Hippocampal formation (tissue), 2 donors: ENCODE measurements at regions not wholly inside any gene's neighbourhood (a gene's known extent, or its start where the extent isn't known, plus 50 kb on each side); places are given as distances from the start of the nearest gene placed in this dataset.

Experiments
- DNase-seq, 2 donors: peaks; one replicate each; lab custom pipeline; 2025; lab: John Stamatoyannopoulos, UW

- no peak for DNase-seq
Observed at GRCh38 chr1:217205578-217205977, 425.3 kb downstream of the GPATCH2 start.

DNA sequence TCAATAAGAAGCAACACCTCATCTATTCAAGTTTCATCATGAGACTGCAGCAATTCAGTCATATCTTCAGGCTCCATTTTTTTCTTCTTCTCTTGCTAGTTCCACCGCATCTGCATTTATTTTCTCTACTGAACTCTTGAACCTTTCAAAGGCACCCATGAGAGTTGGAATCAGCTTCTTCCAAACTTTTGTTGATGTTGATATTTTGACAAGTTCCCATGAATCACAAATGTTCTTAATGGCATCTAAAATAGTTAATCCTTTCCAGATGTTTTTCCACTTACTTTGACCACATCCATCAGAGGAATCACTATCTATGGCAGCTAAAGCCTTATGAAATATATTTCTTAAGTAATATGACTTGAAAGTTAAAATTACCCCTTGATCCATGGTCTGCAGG, 434.3 kb downstream of the GPATCH2 start:
- no peak for DNase-seq

DNA sequence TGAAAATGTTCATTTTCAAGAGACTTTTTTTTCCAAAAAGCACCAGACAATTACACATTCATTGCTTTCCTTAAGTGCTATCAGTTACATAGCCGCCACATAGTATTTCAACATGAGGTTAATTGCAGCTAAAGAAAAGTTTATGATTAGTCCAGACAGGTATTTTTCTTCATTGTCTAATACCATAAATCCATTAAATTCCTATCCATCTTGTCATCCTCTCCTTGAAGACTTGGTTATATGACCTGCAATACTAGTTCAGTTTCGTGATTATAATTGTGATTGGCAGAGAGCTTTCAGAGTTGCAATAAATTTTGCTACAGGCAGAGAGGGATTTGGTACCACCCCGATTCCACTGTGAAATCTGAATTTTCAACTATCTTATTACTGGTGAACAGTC, 437.7 kb downstream of the GPATCH2 start:
- no peak for DNase-seq

- no peak for DNase-seq
Observed at GRCh38 chr1:217191441-217191840, 439.4 kb downstream of the GPATCH2 start.

DNA sequence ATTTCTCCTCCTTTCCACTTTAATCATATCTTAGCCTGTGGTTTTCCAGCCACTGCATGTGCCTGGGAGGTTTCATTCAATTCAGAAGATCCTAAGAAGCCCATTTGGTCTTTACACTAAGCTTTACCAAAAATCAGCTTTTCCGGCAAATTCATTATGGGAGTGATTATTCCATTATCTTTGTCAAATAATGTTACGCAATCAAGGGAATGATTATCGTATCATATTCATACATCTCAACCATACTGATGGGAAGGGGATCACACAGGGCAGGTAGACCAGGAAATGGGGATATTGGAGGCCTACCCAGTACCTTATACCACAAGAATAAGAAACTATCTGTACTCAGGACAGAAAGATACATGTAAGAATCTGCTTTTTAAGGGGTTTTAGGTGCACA, 440.5 kb downstream of the GPATCH2 start:
- no peak for DNase-seq

- no peak for DNase-seq
Observed at GRCh38 chr1:217189362-217189761, 441.5 kb downstream of the GPATCH2 start.

DNA sequence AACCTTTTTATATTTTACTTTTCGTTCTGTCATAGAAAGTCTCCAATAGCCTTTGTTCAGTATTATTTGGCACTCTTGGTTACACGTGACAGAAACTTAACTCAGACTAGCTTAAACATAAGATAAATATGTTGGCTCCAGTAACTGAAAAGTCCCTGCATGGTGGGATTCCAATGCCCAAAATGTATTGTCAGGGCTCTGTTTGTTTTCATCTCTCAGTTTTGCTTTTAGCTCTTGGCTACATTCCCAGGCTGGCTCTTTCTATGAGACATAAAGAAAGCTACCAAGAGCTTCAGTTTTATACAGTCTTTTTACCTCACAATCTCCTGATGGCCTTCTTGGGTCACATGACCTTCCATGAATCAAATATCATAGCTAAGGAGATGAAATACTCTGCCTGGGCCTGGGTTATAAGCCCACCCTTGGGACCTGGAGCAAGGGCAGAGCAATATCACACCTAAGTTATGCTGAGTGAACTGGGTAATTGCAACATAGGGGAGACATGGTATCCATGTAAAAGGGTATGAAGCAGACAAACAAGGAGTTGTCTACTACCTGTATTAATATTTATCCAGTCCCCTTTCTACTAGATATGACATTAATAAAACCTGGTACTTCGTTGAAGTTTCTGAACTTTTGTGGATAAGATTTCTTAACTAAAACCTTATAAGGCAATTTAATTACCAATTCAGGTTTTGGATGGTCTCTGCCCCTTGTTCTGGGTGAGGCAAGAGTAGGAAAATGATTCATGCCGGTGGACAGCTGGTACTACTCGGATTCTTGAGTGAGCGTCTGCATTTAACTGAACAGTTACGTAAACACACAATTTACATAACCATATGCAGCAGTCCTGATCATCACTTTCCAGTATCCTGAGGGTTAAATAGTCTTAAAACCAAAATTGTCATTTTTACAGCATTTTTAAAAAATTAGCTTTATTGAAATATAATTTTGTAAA, 442.3 kb downstream of the GPATCH2 start:
- DNase-seq: no peak

DNA sequence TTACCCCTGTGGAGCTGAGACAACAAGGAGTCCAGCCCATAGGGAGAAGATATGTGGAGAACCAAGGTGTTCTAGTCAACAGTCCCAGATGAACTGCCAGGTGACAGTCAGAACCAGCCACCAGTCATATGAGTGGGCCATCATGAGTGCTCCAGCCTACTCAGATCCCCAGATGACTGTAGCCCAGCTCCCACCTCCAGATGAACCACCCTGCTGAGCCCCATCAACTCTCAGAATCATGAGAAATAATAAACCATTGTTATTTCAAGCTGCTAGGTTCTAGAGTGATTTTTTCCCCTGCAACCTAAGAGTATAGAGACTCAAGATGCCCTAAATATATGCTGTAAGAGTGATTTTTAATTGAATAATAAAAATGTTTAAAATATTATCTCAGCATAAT, 444.2 kb downstream of the GPATCH2 start:
- no peak for DNase-seq

DNA sequence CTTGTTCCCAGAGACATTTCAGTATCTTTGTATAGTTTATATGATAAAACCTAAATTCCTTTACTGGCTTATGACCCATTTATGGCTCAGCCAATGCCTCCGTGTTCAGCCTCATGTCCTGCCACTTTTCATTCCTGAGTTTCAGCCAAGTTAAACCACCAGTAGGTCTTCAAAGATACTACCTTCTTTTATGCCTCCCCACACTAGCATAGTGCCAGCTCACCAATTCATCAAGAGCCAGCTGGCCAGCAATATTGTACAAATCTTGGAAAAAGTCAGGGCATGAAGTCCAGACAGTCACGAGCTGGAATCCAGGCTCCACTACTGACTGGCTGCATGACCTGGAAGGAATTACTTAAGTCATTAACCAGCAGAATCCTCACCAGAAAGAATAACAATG, 446.0 kb downstream of the GPATCH2 start:
- no peak for DNase-seq

DNA sequence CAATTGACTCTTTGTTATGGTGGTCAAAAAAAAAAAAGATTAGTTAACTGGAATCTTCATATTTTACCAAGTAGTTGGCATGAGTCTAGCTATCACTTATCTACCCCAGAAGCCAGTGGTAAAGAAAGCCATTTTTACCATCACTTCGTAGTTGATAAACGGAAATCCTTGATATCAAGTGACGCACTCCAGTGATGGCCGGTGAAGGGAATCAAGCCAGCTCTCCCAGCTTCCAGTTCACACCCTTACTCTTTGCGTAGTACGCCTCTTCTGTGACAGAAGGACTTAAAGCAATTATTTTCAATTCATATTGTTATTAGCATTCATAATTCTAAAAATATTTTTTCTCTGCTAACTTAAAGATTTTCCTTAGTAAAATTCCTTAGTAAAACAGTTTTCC, 447.9 kb downstream of the GPATCH2 start:
- DNase-seq: no peak

DNA sequence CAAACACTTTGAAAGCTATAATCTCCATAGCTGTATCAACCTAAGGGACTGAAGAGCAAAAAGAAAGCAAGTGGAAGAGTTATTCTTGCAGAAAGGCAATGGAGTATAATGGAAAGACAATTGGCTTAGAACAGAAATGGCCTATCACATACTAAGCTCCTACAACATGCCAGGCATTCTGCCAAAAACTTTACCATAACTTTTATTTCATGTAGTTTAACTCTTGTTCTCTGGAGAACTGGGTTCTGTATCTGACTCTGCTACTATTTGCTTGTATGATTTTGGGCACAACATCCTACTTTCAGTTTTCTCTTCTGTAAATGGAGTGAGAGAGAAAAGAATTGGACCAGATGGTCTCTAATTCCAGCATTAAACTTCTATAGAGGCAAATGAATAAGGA, 449.1 kb downstream of the GPATCH2 start:
- no peak for DNase-seq

GRCh38 chr1:217181176-217181746, 449.6 kb downstream of the GPATCH2 start:
- no peak for DNase-seq

DNA sequence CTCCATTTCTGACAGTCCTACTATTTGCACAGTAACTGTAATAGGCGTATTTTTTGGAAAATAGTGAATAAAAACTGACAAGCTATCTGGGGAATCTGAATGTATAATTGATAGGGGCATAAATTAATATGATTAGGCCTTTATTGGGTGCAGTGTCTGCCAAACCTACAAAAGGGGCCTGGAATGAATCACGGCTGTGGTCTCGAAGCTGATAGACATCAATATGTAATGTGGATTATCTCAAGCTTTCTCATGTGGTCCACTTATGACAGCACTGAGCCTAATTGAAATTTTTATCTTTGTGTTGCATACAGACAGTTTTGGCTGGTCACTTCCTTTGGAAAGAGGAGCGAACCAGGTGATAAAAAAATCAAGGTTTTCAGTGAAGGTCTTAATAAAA, 450.4 kb downstream of the GPATCH2 start:
- no peak for DNase-seq

- DNase-seq: no peak
Observed at GRCh38 chr1:217164403-217164802, 441.2 kb upstream of the ESRRG start.

GRCh38 chr1:217153361-217153760, 430.1 kb upstream of the ESRRG start:
- no peak for DNase-seq

DNA sequence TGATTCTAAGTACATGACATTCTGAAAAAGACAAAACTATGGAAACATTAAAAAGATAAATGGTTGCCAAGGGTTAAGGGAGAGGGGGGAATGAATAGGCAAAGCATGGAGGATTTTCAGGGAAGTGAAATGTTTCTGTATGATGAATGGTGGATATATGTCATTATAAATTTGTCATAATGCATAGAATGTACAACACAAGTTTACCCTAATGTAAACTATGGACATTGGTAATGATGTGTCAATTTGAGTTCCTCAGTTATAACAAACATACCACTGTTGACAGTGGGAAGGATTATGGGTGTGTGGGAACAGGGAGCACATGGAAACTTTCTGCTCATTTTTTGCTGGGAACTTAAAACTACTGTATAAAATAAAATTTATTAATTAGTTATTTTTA, 427.1 kb upstream of the ESRRG start:
- DNase-seq: no peak

- DNase-seq: no peak
Observed at GRCh38 chr1:217149791-217150190, 426.6 kb upstream of the ESRRG start.

GRCh38 chr1:217141711-217142110, 418.5 kb upstream of the ESRRG start:
- DNase-seq: no peak

DNA sequence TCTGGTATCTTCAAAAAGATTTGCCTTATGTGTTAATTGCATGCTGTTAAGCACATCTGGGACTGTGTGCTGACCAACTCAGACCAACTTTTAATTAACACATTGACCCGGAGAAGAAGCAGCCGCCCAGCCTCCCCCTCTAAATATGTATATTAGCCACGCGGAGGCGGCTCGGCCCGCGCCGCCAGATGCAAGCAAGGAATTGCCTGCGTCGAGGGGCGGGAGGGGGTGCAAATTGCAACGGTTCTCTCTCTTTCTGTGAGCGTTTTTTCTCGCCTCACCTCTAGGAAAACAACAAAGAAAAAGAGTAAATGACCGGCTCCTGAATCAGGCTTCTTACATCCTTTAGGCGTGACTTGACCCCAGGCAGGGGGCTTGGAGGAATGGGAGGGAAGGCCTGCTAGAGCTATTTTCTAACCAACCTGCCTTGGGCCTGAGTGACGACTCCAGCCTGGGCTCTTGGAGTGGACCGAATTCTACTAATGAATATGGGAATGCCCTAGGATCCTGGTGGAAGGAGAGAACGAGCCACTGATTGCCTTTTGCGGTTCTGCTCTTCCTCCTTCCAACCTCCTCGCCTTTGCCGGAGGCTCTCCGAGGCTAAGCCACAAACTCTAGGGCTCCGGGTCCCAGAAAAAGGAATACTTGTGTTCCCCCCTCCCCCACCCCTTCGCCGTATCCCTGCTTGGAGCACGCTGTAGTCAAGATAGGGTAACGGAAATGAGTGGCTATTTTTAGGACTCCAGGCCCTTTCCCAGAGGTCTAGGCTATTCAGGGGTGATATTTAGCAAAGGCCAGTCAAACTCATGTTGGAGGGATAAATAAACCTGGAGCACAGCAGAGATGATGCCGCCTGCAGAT, 417.0 kb upstream of the ESRRG start:
- DNase-seq: no peak

GRCh38 chr1:217139513-217139912, 416.3 kb upstream of the ESRRG start:
- no peak for DNase-seq

DNA sequence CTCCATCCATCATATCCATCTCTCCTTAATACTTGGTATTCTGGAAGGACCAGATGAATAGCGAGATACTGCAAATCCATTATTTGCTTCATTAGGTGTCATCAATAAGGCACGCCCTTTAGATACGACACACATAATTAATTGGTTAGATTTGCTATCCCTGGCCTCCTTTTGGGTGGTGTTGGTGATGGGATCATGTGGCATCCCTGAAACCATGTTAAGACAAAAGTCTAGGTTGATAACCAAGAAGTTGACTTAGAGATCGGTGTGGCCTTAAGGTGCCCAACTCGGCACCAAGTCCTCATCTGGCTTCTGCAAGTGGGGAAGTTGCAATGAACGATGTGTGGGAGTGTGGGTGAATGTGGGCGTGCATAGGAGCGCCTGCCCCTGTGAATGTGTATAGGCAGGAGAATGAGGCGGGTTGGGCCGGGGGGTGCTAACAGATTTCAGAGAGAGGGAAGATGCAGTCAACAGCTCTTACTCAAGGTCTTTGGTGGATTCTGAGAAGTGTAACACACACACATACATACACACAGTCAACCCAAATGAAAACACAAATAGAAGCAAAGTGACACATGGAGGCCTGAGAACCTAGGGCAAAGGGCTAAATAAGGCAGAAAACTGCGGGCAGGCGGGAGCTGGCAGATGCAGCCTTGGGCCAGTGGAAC, 415.7 kb upstream of the ESRRG start:
- DNase-seq: no peak

- no peak for DNase-seq
Observed at GRCh38 chr1:217138173-217138765, 415.0 kb upstream of the ESRRG start.
